HepG2 (cell line): ENCODE measurements at regions not wholly inside any gene's neighbourhood (a gene's known extent, or its start where the extent isn't known, plus 50 kb on each side); places are given as distances from the start of the nearest gene placed in this dataset.

Experiments
- ATAC-seq: fragments of 200-7000 bp; cut with Tn5 transposase; 3 replicates; pipeline ENCODE4 v1.9.1; 2020; ENCODE audit warnings: mild to moderate bottlenecking, moderate library complexity
- BruUV-seq: library from RNA; stranded (reverse); fragments of 400-500 nt; replicated peaks from 2 replicates; lab custom pipeline; 2021; lab: Mats Ljungman, UMichigan
- CTCF ChIA-PET: fragments of 300-600 bp; formaldehyde crosslinking; extraction: SDS; loops from one replicate; lab custom pipeline; 2021; ENCODE audit warnings: low total read pairs, inconsistent platforms, low intra/inter-chr PET ratio; lab: Yijun Ruan, JAX
- POLR2A ChIA-PET: fragments of 350-600 bp; sonication (Branson Sonifier 250); formaldehyde crosslinking; loops from one replicate; lab custom pipeline; 2020; ENCODE audit warnings: antibody characterized with exemption, inconsistent platforms; lab: Yijun Ruan, JAX
- DNase-seq: peaks from one replicate; pipeline ENCODE4 v3.0.0-alpha.2; 2015; ENCODE audit warnings: low spot score
- FAIRE-seq: peaks from 3 replicates; lab custom pipeline; 2011; peaks lifted over from hg19 to GRCh38; lab: Jason Lieb, UNC
- H2AFZ ChIP-seq: one replicate; pipeline ENCODE4 v1.6.1; 2011; ENCODE audit warnings: low read length, inconsistent platforms
- H3K27ac ChIP-seq: fragments of 300-600 bp; 3 replicates; pipeline ENCODE4 v1.8.0; 2011; ENCODE audit warnings: mixed run types, mild to moderate bottlenecking, mixed read lengths, low read length, inconsistent platforms; ENCODE audit not compliant: insufficient read depth; ENCODE audit errors: extremely low read length
- H3K27me3 ChIP-seq, 2 experiments: fragments of 200-600 bp in 1 of 2; 2 replicates in 1 of 2; 3 replicates in 1 of 2; pipeline versions ENCODE4 v1.6.0 to v1.8.0; 2011; ENCODE audit warnings: low read length in 2 of 2, mild to moderate bottlenecking in 2 of 2, moderate library complexity in 2 of 2, inconsistent platforms in 1 of 2; ENCODE audit not compliant: insufficient read depth in 2 of 2, control insufficient read depth in 1 of 2
- H3K36me3 ChIP-seq, 2 experiments: fragments of 200-600 bp in 1 of 2; replicated peaks in 1 of 2; 2 replicates in 1 of 2; 3 replicates in 1 of 2; pipeline versions ENCODE4 v1.5.1 to v1.8.0; 2011; ENCODE audit warnings: low read length in 2 of 2, inconsistent platforms in 1 of 2; ENCODE audit not compliant: insufficient read depth in 2 of 2, control insufficient read depth in 1 of 2
- H3K4me1 ChIP-seq: 2 replicates; pipeline ENCODE4 v1.5.1; 2012; ENCODE audit warnings: low read length, inconsistent platforms; ENCODE audit not compliant: insufficient read depth
- H3K4me2 ChIP-seq: 2 replicates; pipeline ENCODE4 v1.6.0; 2011; ENCODE audit warnings: low read depth, low read length, inconsistent platforms
- H3K4me3 ChIP-seq, 3 experiments: fragments of 200-600 bp in 1 of 3; sonication (generic), shearing (Covaris generic) in 1 of 3; replicated peaks in 1 of 3; 2 replicates each; pipeline ENCODE4 v1.5.1; 2011 to 2016; ENCODE audit warnings: low read length in 3 of 3, inconsistent platforms in 2 of 3, low read depth in 2 of 3, mild to moderate bottlenecking in 2 of 3, control low read depth in 1 of 3, mixed read lengths in 1 of 3; ENCODE audit not compliant: insufficient read depth in 1 of 3
- H3K79me2 ChIP-seq: one replicate; pipeline ENCODE4 v1.6.1; 2011; ENCODE audit warnings: low read length, inconsistent platforms; ENCODE audit not compliant: insufficient read depth
- H3K9ac ChIP-seq: 2 replicates; pipeline ENCODE4 v1.6.0; 2011; ENCODE audit warnings: mild to moderate bottlenecking, low read depth, low read length, inconsistent platforms; ENCODE audit not compliant: insufficient read depth
- H3K9me3 ChIP-seq: 2 replicates; pipeline ENCODE4 v1.5.1; 2012; ENCODE audit warnings: mild to moderate bottlenecking, low read length
- H4K20me1 ChIP-seq: 2 replicates; pipeline ENCODE4 v1.6.0; 2011; ENCODE audit warnings: inconsistent platforms, mild to moderate bottlenecking, low read length, moderate library complexity; ENCODE audit not compliant: insufficient read depth
- ARNT2 ChIP-seq: sonication (generic); formaldehyde crosslinking; IDR thresholded peaks from 2 replicates; pipeline ENCODE4 v1.8.0; 2022; ENCODE audit warnings: mild to moderate bottlenecking, low read depth, missing genetic modification reagents, moderate library complexity
- BATF2 ChIP-seq: sonication (generic); formaldehyde crosslinking; IDR thresholded peaks from 2 replicates; pipeline ENCODE4 v1.8.0; 2022; ENCODE audit warnings: mild to moderate bottlenecking, missing genetic modification reagents, moderate library complexity
- DNMT3B ChIP-seq: conservative IDR thresholded peaks from 2 replicates; pipeline ENCODE4 v1.6.1; 2016; ENCODE audit warnings: missing biosample characterization, control low read depth
- NCOR1 ChIP-seq: fragments of 200-600 bp; sonication (generic); IDR thresholded peaks from 2 replicates; pipeline ENCODE4 v1.7.0; 2017; ENCODE audit warnings: antibody characterized with exemption, low read length, borderline replicate concordance
- RORA ChIP-seq: sonication (generic); formaldehyde crosslinking; IDR thresholded peaks from 2 replicates; pipeline ENCODE4 v1.5.0; 2020; ENCODE audit warnings: mild to moderate bottlenecking, missing genetic modification reagents, moderate library complexity
- SNAPC5 ChIP-seq: sonication (generic); formaldehyde crosslinking; IDR thresholded peaks from 2 replicates; pipeline ENCODE4 v1.8.1; 2023; ENCODE audit warnings: mild to moderate bottlenecking, missing genetic modification reagents, borderline replicate concordance
- SP1 ChIP-seq, 2 experiments: fragments of 450-650 bp in 1 of 2; sonication (generic) in 1 of 2; formaldehyde crosslinking in 1 of 2; IDR thresholded peaks; 2 replicates each; pipeline versions ENCODE4 v1.4.0 to v1.6.1; 2016 to 2020; ENCODE audit warnings: missing genetic modification reagents in 1 of 2
- SRSF9 ChIP-seq: fragments of 200-400 bp; formaldehyde crosslinking; IDR thresholded peaks from 2 replicates; pipeline ENCODE4 v1.6.1; 2018; ENCODE audit warnings: borderline replicate concordance, mild to moderate bottlenecking, low read depth, low read length; ENCODE audit not compliant: insufficient read depth, poor library complexity, severe bottlenecking
- TRIM24 ChIP-seq: sonication (generic); formaldehyde crosslinking; IDR thresholded peaks from 2 replicates; pipeline ENCODE4 v1.8.0; 2022; ENCODE audit warnings: mild to moderate bottlenecking, missing genetic modification reagents
- ZBTB43 ChIP-seq: sonication (generic); formaldehyde crosslinking; conservative IDR thresholded peaks from 2 replicates; pipeline ENCODE4 v1.4.0; 2020; ENCODE audit warnings: missing genetic modification reagents
- WGBS: methylation state at CpG from one replicate; pipeline ENCODE4 v1.1.6; 2017; ENCODE audit warnings: low lambda C conversion rate; 5-methylcytosine and 5-hydroxymethylcytosine counted together
- in situ Hi-C: cut with HindIII; loops from 2 replicates; pipeline ENCODE4 v1.10.0; 2017; ENCODE audit warnings: low pct_unique_long_range_greater_than_20kb; ENCODE audit not compliant: extremely low pct_ligation_motif_present
- intact Hi-C: fragments of 100-400 bp; cut with micrococcal nuclease; formaldehyde crosslinking; loops from one replicate; pipeline ENCODE4 v1.10.0; 2022; ENCODE audit not compliant: unreplicated experiment

GRCh38 chr1:239943761-239944160 is 147.9 kb upstream of the FMN2 start:
- TF ChIP-seq ARNT2 = no peak
- no peak for TF ChIP-seq ZBTB43 (CRISPR knock-in tag)
- TF ChIP-seq BATF2 (CRISPR knock-in tag) = no peak
- TF ChIP-seq TRIM24 (CRISPR knock-in tag) = no peak
- TF ChIP-seq RORA (CRISPR knock-in tag) = no peak
- TF ChIP-seq DNMT3B (CRISPR knock-in tag) = no peak
- no peak for TF ChIP-seq NCOR1
- TF ChIP-seq SP1 (IDR thresholded peaks at IDR 0.05) = no peak
- TF ChIP-seq SP1 (CRISPR knock-in tag; IDR thresholded peaks at IDR 0.05) = no peak
- TF ChIP-seq SNAPC5 (CRISPR knock-in tag) = no peak
- no peak for TF ChIP-seq SRSF9
- DNase-seq (no peak), ATAC-seq (no peak), FAIRE-seq (no peak)
- Histone ChIP-seq H2AFZ (no peak overlapping the region), H3K27me3 (no peaks in the 10 kb centered on the region), H3K4me2 (no peak overlapping the region), H4K20me1 (no peaks in the 10 kb centered on the region), H3K36me3 (no peaks in the 10 kb centered on the region), H3K9me3 (peaks cover 17% of the 10 kb centered on the region), H3K9ac (no peak overlapping the region), H3K27ac (no peak overlapping the region), H3K4me1 (no peaks in the 10 kb centered on the region), H3K79me2 (no peaks in the 10 kb centered on the region), H3K4me3 (no peak overlapping the region)
- ChIA-PET CTCF (no interaction called here), POLR2A (no interaction called here)
- no TSS peak for BruUV-seq
- intact Hi-C loops = no loop called here
- WGBS = 14% methylated on average over 3 of the region's 4 CpGs
- in situ Hi-C loops = no loop called here
